NCI-H774 (cell line): ENCODE measurements at regions not wholly inside any gene's neighbourhood (a gene's known extent, or its start where the extent isn't known, plus 50 kb on each side); places are given as distances from the start of the nearest gene placed in this dataset.

Experiments used
- DNase-seq: peaks from one replicate; lab custom pipeline; 2025; lab: John Stamatoyannopoulos, UW

DNA sequence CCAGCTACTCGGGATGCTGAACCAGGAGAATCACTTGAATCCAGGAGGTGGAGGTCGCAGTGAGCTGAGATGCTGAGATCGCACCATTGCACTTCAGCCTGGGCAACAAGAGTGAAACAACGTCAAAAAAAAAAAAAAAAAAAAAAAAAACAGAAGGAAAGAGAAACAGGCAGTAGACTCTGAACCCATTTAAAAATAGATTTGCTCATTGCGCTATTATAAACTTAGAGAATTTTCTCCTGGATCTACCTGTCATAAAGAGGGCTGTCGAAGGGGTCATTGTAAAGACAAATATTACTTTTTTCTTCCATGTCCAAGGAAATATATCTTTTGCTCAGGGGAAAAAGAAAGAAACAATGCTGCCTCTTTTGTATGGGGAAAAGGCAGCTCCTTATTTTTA, 425.0 kb upstream of the ID2 start:
- no peak for DNase-seq

DNA sequence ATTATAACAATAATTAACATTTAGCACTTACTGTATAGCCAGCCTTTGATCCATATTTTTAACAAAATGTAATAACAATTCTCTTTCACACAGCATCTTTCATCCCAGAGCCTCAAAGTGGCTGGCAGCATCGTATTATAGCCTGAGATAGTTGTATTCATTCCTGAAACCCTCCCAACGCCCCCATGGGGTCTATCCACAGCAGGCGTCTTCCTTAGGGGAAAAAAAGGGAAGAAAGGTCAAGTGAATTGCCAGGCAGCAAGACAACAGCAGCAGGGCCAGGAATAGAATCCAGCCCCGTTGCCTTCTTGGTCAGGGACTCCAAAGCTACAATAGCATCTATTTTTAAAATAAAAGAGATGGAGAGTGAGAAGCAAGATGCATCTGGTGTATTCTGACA, 424.4 kb upstream of the ID2 start:
- no peak for DNase-seq

DNA sequence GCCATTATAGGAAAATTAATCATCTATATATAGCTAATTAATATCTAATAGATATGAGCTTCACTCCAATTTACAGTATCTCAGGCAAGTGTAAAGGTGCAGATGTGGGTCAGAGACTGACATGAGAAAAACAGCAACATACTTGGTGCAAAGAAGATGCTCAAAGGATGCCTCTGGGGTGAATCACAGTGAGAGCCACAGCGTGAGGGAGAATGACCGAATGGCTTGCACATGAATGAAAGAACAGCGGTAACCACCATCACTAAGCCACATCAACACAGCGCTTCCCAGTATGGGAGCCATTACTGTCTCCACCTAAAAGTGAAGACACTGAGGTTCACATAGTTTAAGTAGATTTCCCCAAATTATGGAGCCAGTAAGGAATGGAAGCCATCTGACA, 423.4 kb upstream of the ID2 start:
- DNase-seq = no peak

DNA sequence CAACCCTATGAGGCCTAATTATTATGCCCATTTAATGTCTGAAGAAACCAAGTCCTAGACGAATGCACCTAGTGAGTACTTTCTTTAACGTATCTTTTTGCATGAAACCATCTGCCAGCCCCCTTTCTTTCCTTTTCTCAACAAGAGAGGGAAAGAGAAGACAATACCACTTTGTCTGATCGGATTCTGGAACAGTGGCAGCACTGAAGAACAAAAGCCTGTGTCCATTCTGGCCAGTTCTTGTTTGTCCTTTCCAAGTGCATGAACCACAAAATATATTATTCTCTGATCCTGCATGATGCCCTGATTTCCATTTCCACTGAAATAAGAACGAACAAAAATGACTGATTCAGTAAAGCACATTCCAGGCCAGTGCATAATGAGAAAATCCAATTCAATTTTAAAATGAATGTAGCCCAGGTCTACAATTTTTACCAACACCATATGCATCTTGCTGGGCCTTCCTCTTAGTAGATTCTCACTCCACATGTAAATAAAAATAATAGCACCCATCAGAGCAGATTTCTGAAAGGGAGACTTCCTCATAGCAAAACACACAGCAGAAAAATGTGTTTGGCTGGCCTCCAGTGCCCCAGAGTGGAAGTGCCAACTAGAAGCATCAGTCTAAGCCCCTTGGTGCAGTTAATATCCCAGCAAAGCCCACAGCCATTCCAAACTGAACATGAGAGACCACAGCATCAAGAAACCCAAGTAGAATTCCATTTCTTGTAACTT, 422.6 kb upstream of the ID2 start:
- no peak for DNase-seq

DNA sequence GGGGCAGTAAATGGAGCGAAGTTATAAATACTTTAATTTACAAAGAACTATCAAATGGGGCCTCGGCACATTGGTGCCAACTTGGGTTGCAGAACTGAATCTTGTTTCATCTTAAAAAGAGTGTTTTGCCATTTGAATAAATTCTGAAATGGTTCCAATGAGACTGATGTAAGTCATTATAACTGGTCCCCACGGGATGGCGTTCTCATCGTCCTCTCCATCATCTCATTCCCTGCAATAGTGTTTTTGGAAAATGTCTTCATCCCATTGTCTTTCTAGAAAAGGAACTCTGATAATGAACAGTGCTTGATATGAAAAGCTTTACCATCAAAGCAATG, 422.0 kb upstream of the ID2 start:
- DNase-seq = no peak

DNA sequence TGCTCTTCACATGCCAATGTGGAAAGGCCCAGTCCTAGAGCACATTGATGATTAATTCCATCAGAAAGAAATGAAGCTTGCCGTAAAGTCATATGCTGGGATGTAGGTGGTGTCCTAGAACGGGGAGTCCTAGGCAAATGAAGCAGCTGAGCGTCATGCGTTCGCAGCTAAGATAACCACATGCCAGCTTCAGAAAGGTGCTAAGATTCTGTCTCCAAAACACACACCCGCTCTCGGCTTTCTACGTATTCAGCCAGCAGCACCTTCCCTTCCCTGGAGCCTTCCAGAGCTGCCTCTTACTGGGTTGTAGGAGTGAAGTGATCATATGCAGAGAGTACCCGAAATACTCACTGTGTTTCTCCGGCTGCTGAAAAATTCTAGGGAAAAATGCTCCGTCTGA, 421.6 kb upstream of the ID2 start:
- DNase-seq = no peak

DNA sequence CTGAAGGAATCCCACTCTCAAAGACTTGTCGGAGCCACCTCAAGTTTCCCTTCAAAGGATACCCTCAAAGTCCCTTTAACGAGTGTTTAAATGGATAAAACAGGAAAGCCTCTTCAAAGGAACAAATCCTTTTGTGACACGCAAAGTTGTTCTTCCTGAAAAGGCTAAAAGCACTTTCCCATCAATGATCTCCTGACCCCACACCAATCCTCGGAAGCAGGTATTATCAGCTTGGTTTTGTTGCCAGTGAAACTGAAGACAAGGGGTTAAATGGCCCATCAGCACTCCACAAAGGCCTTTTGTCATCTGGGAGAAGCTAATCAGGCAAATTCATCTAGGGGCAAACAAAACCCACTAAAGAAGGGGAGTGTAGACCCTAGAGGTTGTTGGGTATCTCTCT, 418.0 kb upstream of the ID2 start:
- no peak for DNase-seq

DNA sequence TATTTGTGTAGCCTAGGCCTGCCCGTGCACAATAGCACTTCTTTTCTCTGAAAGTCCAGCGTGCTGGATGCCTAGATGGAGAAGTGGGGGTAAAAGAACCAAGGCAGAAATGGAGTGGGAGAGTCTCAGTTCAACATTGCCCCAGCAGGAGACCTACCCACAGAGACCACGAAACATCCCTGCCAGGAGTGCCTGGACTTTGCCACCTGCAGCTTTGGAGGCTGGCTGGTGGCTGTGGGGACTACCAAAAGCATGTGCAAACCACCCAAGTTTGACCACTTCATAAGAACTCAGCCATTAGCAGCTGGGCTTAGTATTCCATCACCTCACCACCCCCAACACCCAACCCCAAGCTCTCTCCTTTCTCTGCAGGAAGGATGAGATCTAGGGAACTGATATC, 416.9 kb upstream of the ID2 start:
- DNase-seq = no peak

DNA sequence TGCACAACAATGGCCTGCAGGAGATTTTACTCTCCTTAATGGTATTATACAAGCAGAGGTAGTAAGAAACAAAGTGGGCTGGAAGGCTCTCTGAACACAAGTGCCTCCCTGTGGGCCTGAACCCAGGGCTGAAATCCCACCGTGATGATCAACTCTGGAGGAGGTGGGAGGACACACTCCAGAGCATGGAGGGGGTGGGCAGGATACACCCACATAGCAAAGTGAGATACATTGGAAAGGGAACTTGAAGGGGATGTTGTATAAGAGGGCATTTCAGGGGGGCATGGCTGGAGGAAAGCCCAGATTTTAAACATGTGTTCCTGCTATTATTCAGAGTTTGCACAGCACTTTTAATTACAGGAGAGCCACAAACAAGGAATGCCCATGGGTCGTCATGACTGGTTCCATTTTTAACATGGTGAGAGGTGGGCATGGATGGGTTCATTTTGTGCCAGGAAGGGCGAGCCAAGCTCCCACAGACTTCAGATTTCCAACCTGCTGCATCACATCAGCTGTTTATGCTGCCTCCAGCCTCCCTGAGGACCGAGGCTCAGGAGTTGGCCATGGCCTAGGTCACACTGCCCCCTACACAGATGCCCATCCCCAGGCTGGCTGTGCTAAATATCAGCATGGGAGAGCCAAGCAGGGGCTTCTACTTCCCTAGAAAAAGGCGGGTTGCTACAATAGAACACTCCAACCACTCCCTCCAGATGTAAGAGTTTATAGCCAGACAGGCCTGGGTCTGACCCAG, 416.2 kb upstream of the ID2 start:
- no peak for DNase-seq

DNA sequence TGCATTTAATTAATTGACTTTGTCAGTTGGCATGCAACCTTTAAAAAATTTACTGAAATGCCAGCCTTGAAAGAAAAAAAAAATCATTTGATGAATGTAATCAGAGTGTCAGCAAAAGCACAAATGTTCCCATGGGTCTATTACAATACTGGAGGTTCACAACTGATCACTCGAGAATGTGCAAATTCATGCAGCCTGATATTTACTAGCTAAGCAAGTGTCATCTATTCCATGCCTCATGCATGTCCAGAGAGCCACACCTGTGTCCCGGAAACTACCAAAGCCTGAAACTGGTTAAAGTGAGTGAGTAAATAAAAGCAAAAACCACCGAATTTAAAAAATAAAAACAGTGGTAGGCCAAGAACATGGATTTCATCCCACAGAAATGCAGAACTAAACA, 415.3 kb upstream of the ID2 start:
- no peak for DNase-seq

DNA sequence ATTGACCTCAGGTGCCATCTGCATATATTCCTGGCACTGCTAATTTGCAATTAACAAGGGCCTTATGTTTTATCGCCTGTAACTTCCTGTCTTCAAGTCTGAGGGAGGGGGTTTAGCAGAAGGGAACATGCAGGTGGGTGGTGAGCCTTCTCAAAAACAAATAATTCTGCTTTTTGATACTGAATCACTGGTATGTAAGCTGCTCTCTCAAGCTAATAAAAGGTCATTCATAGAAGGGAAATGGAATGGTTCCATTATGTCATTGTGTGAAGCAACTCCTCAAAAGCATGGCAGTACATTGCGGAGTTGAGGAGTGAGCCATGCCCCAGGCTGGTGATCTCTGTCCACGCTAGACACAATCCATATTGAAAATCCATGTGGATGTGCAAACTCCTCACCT, 414.8 kb upstream of the ID2 start:
- no peak for DNase-seq

DNA sequence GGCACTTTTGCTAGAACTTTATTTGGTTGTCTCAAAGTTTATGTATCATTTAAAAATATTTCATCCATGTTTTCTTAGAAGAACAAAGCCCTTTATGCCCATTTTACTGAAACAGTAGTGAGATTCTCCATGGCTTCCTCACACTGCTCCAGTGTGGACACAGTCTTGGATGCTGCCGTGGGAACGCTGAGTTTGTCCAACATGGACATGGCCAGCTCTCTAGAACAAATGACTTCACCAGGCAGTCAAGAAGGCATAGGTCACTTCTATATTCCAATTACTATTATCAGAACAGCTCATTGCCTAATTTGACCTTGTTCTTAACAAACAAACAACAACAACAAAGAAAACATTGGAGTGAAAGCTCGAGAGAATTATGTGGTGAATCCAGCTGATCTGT, 414.1 kb upstream of the ID2 start:
- no peak for DNase-seq

DNA sequence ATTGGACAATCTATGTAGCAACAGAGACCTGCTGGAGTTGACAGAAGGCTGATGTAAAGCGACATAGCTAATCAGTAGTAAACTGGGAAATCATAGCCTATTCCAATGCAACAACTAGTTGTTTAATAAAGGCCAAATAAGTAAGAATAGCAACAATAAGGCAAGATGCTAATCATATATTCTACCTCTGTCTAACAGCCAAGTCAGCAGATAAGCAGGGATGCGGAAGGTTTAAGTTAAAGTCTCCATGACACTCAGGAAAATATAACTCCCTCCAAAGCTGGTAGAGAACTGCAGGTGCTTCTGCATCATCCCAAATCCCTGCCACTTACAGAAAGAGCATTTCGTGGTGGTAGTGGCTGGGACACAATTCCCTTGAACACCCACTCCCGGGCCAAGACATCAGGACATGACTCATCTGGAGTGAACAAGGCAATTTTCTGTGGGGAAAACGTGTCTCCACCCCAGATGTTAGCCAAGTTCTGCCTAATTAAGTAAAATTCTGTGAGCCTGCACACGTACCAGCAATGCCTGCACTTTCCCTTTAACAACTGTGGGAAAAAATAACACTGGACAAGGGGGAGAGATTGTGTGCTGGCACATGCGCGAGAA, 413.6 kb upstream of the ID2 start:
- no peak for DNase-seq

DNA sequence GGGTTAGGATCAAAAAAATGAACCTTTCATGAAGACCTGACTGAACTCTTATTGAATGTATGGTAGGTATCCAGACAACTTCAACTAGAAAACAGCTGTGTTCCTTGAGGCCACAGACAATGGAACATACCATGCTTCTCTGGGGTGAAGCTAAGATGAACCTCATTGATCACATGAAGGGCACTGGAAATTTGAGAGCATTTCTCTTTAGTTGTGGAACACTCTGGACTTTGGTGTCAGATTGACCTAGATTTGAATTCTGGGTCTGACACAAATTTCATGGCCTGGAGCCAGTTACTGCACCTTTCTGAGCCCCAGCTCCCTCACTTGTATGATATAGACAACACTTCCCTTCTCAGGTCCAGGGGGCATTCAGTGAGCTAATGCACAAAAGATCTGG, 411.2 kb upstream of the ID2 start:
- DNase-seq = no peak

DNA sequence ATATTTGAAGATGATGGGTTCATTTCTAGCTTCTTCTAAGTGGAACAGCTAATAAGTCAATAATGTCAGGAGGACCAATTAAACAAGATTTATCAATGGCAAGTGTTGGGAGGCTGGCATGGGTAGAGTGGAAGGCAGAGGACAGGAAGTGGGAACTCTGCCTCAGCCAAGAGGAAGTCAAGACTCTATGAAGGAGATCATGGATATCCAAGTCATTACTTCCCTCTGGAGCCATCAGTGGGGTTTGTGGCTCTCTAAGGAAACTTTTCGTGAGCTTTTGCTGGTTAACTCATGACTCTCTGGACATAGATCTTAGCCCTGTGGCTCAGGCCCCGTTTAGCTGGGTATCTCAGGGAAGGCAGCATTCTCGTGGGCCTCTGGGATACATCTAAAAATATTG, 410.4 kb upstream of the ID2 start:
- no peak for DNase-seq

DNA sequence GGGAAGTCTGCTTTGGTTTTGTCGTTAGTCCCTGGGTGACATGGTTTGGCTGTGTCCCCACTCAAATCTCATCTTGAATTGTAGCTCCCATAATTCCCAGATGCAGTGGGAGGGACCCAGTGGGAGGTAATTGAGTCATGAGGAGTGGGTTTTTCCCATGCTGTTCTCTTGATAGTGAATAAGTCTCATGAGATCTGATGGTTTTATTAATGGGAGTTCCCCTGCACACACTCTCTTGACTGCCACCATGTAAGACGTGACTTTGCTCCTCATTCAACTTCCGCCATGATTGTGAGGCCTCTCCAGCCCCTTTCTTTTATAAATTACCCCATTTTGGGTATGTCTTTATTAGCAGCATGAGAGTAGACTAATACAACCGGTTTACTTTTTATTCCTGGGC, 405.8 kb upstream of the ID2 start:
- DNase-seq = no peak

DNA sequence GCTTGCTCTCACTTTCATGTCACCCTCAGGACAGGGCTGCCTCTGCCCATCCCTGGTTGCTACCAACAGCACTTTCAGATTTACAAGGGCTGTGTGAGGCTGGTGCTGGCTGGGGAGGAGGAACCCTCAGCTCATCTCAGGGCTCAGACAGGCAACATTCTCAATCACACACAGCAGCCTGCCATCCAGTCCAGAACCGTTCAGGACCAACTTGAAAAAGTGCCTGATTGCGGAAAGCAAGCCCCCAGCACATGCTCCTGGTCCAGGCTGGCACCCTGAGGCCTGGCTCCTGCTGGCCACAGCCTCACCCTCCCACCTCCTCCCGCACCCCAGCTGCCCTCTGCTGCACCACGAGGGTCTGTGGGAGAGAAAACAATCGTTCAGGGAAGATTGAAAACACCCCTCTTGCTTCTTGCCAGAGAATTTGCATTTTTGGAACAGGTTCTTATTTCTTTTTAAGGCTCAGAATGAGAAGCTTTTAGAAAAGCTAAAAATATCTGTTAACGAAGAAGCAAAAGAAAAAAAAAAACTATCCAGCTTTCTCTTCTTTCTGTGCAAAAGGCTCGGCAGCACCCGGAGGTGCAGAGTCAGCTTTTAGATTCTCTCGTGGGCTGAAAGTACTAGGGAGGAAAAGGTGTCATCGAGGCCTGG, 403.8 kb upstream of the ID2 start:
- no peak for DNase-seq

DNA sequence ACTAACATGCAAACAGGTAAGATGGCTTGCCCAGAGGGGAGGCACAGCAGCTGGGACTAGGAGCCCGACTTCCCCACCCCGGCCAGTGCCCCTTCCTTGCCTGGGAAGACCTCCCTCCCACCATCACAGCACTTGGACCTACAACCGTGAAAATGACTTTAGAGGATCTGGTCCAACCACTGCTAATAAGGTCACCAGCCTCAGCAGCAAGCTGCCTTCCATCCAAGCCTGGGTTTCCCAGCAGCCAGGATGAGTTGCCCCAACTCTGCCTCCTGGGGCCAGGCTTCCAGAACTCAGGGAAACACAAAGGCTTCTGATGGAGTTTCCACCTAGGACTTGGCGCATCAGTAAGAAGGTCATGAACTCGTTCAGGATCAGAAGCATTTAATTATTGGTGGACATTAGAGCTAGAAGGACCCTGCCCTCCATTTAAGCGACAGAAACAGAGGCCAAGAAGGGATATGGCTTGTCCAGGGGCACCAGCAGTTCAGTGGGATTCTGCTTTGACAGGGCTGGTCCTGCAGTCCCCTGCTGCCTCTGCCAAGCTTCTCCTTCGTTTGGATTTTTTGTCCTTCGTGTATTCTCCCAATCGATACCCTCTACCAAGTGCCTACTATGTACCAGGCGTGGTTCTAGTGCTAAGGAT, 403.0 kb upstream of the ID2 start:
- DNase-seq = no peak

DNA sequence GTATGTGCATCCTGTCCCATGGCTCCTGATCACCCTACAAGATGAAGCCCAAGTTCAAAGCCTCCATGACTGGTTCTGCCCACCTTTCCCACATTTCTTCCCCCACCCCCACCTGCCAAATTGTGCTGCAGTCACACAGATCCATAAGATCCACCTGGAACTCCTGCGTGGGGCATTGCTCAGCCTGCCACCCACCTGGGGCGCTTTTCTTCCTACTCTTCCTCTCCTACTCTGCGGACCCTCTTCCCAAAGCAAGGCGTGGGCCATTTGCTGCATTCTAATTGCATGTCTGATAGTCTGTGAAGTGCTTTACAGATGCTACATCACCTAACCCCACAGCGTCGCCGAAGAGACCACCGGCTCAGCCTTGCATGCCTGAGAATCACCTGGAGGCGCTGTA, 402.4 kb upstream of the ID2 start:
- no peak for DNase-seq

DNA sequence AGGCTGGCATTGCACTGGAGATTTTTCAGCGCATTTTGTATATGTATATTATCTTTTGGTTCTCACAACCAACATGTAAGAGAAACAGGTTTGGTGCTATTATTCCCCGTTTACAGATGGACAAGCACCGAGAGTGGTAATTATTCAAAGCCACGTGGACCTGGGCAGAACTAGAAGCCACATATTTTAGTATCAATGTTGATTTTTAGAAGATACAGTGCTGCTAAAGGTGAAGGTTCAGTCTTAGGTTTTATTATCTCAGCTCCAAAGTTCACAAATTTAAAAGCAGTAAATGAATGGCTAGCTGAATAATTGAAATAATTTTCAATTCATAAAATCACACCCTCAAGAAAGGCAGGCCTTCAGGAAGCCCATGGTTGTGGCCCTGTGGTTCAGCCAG, 400.6 kb upstream of the ID2 start:
- no peak for DNase-seq

DNA sequence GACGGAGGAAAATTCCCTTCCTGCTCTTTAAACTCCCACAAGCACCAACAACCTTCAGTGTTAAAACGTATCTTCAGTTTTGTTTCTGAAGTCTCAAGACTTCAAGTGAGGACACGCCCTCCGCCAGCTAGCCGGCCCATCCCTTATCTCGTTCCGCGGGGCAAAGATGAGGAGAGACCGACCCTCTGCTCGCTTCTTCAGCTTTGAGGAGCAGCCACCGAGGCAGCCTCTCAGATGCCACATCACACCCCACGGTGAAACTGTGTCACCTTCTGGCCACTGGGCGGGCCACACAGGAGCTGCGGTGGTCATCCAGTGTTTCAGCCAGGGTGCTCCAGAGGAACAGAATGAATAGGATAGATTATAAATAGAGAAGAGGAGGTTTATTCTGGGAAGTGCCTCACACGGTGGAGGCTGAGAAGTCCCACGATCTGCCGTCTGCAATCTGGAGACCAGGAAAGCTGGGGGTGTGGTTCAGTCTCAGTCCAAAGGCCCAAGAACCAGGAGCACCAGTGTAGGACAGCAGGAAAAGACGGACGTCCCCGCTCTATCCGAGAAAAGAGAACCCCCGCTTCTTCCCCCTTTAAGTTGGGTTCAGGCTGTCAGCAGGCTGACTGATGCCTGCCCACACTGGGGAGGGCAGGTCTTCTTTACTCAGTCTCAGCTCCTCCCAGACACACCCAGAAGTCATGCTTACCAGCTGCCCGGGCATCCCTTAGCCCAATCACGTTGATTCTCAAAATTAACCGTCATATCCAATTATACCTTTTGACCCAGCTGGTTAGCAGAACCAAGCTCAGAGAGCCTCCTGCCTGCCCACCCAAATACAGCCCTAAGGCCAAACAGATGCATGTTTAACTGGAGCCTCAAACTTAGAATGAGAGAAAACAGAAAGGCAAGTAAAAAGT, 399.7 kb upstream of the ID2 start:
- no peak for DNase-seq

DNA sequence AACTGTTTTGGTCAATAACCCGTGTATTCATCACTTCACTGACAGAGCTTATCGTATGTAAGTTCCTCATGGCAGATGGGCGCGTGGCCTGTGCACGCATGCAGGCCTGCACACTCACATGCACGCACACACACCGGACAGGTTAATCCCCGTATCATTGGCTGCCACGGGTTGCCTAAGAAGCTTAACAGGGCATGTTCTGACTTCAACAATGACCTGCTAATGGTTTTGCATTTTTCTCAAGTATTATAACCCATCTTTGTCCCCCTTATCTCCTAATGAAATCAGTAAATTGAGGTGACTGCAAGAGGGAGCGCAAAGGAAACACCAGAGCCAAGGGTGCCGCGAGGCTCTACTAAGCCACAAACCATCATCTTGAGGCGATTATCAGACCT, 399.0 kb upstream of the ID2 start:
- no peak for DNase-seq
